Endothelial cell of umbilical vein (primary cell): ENCODE measurements at regions not wholly inside any gene's neighbourhood (a gene's known extent, or its start where the extent isn't known, plus 50 kb on each side); places are given as distances from the start of the nearest gene placed in this dataset.

Experiments used
- BruUV-seq: library from RNA; stranded (reverse); fragments of 400-500 nt; replicated peaks from 2 replicates; lab custom pipeline; 2021; lab: Mats Ljungman, UMichigan
- CTCF ChIA-PET: fragments of 300-600, 350-600 bp; sonication (Branson Sonifier 250); formaldehyde crosslinking; loops from one replicate; lab custom pipeline; 2021; ENCODE audit warnings: antibody characterized with exemption, inconsistent platforms; lab: Charles Lee
- POLR2A ChIA-PET: fragments of 300-600, 350-600 bp; sonication (Branson Sonifier 250); formaldehyde crosslinking; loops from one replicate; lab custom pipeline; 2021; ENCODE audit warnings: antibody characterized with exemption, inconsistent platforms; lab: Charles Lee
- DNase-seq: peaks from one replicate; pipeline ENCODE4 v3.0.0-alpha.2; 2011; ENCODE audit warnings: low read depth, low spot score
- FAIRE-seq: peaks from 2 replicates; lab custom pipeline; 2011; peaks lifted over from hg19 to GRCh38; lab: Jason Lieb, UNC
- H2AFZ ChIP-seq: 2 replicates; pipeline ENCODE4 v1.6.0; 2012; ENCODE audit warnings: low read depth, low read length, control low read depth, inconsistent platforms
- H3K27ac ChIP-seq: 2 replicates; pipeline ENCODE4 v1.5.1; 2011; ENCODE audit warnings: low read depth, mild to moderate bottlenecking, control low read depth, low read length, moderate library complexity; ENCODE audit not compliant: insufficient read depth
- H3K27me3 ChIP-seq, 2 experiments: 2 replicates each; pipeline versions ENCODE4 v1.6.0 to v1.6.1; 2011; ENCODE audit warnings: low read length in 2 of 2, mixed read lengths in 1 of 2; ENCODE audit not compliant: control insufficient read depth in 2 of 2, insufficient read depth in 2 of 2
- H3K36me3 ChIP-seq, 2 experiments: 2 replicates in 1 of 2; 3 replicates in 1 of 2; pipeline ENCODE4 v1.5.1; 2011; ENCODE audit warnings: low read length in 2 of 2, mild to moderate bottlenecking in 1 of 2, moderate library complexity in 1 of 2; ENCODE audit not compliant: control insufficient read depth in 2 of 2, insufficient read depth in 2 of 2; ENCODE audit errors: extremely low read depth in 1 of 2
- H3K4me1 ChIP-seq: 3 replicates; pipeline ENCODE4 v1.5.1; 2011; ENCODE audit warnings: mild to moderate bottlenecking, low read length; ENCODE audit not compliant: control insufficient read depth, insufficient read depth; ENCODE audit errors: extremely low read depth
- H3K4me2 ChIP-seq: 2 replicates; pipeline ENCODE4 v1.6.1; 2011; ENCODE audit warnings: low read length, control low read depth, mixed read lengths; ENCODE audit not compliant: insufficient read depth
- H3K4me3 ChIP-seq, 3 experiments: fragments of 200-600 bp in 1 of 3; sonication (generic), shearing (Covaris generic) in 1 of 3; replicated peaks in 1 of 3; 2 replicates each; pipeline ENCODE4 v1.5.1; 2011 to 2016; ENCODE audit warnings: control low read depth in 3 of 3, low read length in 3 of 3, mild to moderate bottlenecking in 2 of 3, inconsistent platforms in 1 of 3, low read depth in 1 of 3, moderate library complexity in 1 of 3; ENCODE audit not compliant: insufficient read depth in 1 of 3
- H3K79me2 ChIP-seq: 2 replicates; pipeline ENCODE4 v1.6.0; 2012; ENCODE audit warnings: low read length, inconsistent platforms; ENCODE audit not compliant: control insufficient read depth, insufficient read depth
- H3K9ac ChIP-seq: replicated peaks from 2 replicates; pipeline ENCODE3; 2011; ENCODE audit warnings: low read length, control low read depth; ENCODE audit not compliant: insufficient read depth; ENCODE audit errors: extremely low read depth
- H3K9me1 ChIP-seq: replicated peaks from 3 replicates; pipeline ENCODE4 v1.6.0; 2011; ENCODE audit warnings: mild to moderate bottlenecking, low read length; ENCODE audit not compliant: control insufficient read depth, insufficient read depth; ENCODE audit errors: extremely low read depth
- H3K9me3 ChIP-seq: replicated peaks from 2 replicates; pipeline ENCODE4 v1.5.1; 2012; ENCODE audit warnings: low read length, inconsistent platforms; ENCODE audit not compliant: control insufficient read depth, insufficient read depth
- H4K20me1 ChIP-seq: replicated peaks from 2 replicates; pipeline ENCODE3; 2011; ENCODE audit warnings: mild to moderate bottlenecking, low read length; ENCODE audit not compliant: control insufficient read depth, insufficient read depth; ENCODE audit errors: extremely low read depth
- CTCF ChIP-seq, 2 donors: IDR thresholded peaks; 1 replicate in 1 of 2; 2 replicates in 1 of 2; pipeline ENCODE4 v1.5.1; 2011; ENCODE audit warnings: low read length in 2 of 2, mild to moderate bottlenecking in 2 of 2, moderate library complexity in 2 of 2, control low read depth in 1 of 2, inconsistent platforms in 1 of 2, low read depth in 1 of 2; ENCODE audit not compliant: insufficient read depth in 1 of 2; ENCODE audit errors: extremely low read depth in 1 of 2
- EZH2 ChIP-seq: IDR thresholded peaks from 2 replicates; pipeline ENCODE4 v1.6.1; 2012; ENCODE audit warnings: borderline replicate concordance, low read depth, mild to moderate bottlenecking, moderate library complexity, low read length, inconsistent platforms; ENCODE audit not compliant: severe bottlenecking
- FOS ChIP-seq: IDR thresholded peaks from 2 replicates; pipeline ENCODE4 v1.6.1; 2011; ENCODE audit warnings: mild to moderate bottlenecking, low read length, moderate library complexity, borderline replicate concordance; ENCODE audit not compliant: insufficient read depth
- GATA2 ChIP-seq: IDR thresholded peaks from 2 replicates; pipeline ENCODE4 v1.7.0; 2011; ENCODE audit warnings: low read depth, mild to moderate bottlenecking, moderate library complexity, mixed read lengths, low read length; ENCODE audit not compliant: insufficient read length, insufficient read depth
- JUN ChIP-seq: IDR thresholded peaks from 2 replicates; pipeline ENCODE4 v1.6.1; 2011; ENCODE audit warnings: borderline replicate concordance, low read depth; ENCODE audit not compliant: insufficient read length, insufficient read depth
- MAX ChIP-seq: IDR thresholded peaks from 2 replicates; pipeline ENCODE4 v1.6.1; 2011; ENCODE audit not compliant: insufficient read depth, insufficient read length
- MYC ChIP-seq: IDR thresholded peaks from one replicate; pipeline ENCODE4 v1.6.1; 2011; ENCODE audit warnings: mild to moderate bottlenecking, low read depth, low read length
- POLR2A ChIP-seq: IDR thresholded peaks from 2 replicates; pipeline ENCODE4 v1.6.1; 2012; ENCODE audit warnings: low read depth, mild to moderate bottlenecking, control low read depth, low read length
- POLR2AphosphoS5 ChIP-seq: IDR thresholded peaks from 2 replicates; pipeline ENCODE4 v1.6.1; 2012; ENCODE audit warnings: low read depth, mild to moderate bottlenecking, control low read depth, low read length, moderate library complexity; ENCODE audit not compliant: insufficient read depth
- dilution Hi-C: fragments of 300-500 bp; cut with MboI; formaldehyde crosslinking; loops from one replicate; pipeline ENCODE4 v1.15.0; 2019; ENCODE audit warnings: low sequenced_read_pairs; ENCODE audit not compliant: extremely low pct_ligation_motif_present
- intact Hi-C: fragments of 100-400 bp; cut with micrococcal nuclease; formaldehyde crosslinking; loops from one replicate; pipeline ENCODE4 v1.10.0; 2022

DNA sequence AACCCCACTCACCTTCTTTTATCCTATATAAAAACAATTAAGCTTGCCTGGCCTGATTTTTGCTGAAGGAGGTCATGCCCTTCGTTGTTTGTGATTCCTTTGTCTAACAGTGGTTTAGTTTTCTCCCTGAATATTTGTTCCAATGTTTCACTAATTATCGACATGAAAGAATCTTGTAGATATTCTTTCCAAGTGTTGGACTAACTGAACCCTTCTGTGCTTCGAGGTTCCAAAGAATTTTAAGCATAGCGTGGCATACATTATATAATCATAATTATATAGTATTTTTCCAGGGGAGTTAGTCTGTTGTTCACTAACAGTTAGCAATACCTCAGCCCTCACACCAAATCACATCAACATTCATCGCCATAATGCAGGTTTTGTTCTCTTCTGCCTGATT lies 418.9 kb upstream of the ADGRL2 start:
- H2AFZ ChIP-seq, result no peak overlapping the region
- ChIA-PET CTCF (no interaction called here), POLR2A (no interaction called here)
- no peak overlapping the region for H3K4me3 ChIP-seq
- no peaks in the 10 kb centered on the region for H3K9me3 ChIP-seq
- no peaks in the 10 kb centered on the region for H3K27me3 ChIP-seq
- no peak overlapping the region for H3K4me2 ChIP-seq
- no peak overlapping the region for H3K9ac ChIP-seq
- no peaks in the 10 kb centered on the region for H4K20me1 ChIP-seq
- no peaks in the 10 kb centered on the region for H3K9me1 ChIP-seq
- H3K27ac ChIP-seq, result no peak overlapping the region
- dilution Hi-C loops (no loop called here), intact Hi-C loops (no loop called here)
- H3K36me3 ChIP-seq, result no peaks in the 10 kb centered on the region
- DNase-seq (no peak), FAIRE-seq (no peak)
- TF ChIP-seq FOS, result no peak
- no peak for TF ChIP-seq GATA2
- no peak for TF ChIP-seq MYC
- TF ChIP-seq POLR2AphosphoS5, result no peak
- no peak for TF ChIP-seq JUN
- no peaks in the 10 kb centered on the region for H3K79me2 ChIP-seq
- BruUV-seq, result no TSS peak
- no peaks in the 10 kb centered on the region for H3K4me1 ChIP-seq

- FAIRE-seq, result no peak
- intact Hi-C loops, result no loop called here
- no peak for TF ChIP-seq GATA2
- TF ChIP-seq EZH2, result no peak
- no peak for TF ChIP-seq POLR2A
- TF ChIP-seq JUN, result no peak
- TF ChIP-seq MAX, result no peak
- no peak for TF ChIP-seq MYC
- no peak for TF ChIP-seq POLR2AphosphoS5
- no peak for TF ChIP-seq CTCF (IDR thresholded peaks at IDR 0.05; ENCODE audit: extremely low read depth in 1 of 2, insufficient read depth in 1 of 2, low read depth in 1 of 2, low read length in 2 of 2)
- TF ChIP-seq FOS, result no peak
These were observed 420.3 kb upstream of the ADGRL2 start for GRCh38 chr1:81380436-81380835.

More at GRCh38 chr1:81380436-81380835, 420.3 kb upstream of the ADGRL2 start:
- BruUV-seq, result no TSS peak
- no peak overlapping the region for H3K4me3 ChIP-seq
- H3K36me3 ChIP-seq, result no peaks in the 10 kb centered on the region
- no peaks in the 10 kb centered on the region for H3K27me3 ChIP-seq
- H3K9me3 ChIP-seq, result no peaks in the 10 kb centered on the region
- no peak overlapping the region for H3K4me2 ChIP-seq
- dilution Hi-C loops, result no loop called here
- H3K9ac ChIP-seq, result no peak overlapping the region
- no peaks in the 10 kb centered on the region for H3K79me2 ChIP-seq
- POLR2A ChIA-PET, result no interaction called here
- DNase-seq, result no peak
- no peaks in the 10 kb centered on the region for H4K20me1 ChIP-seq
- no peaks in the 10 kb centered on the region for H3K9me1 ChIP-seq
- H2AFZ ChIP-seq, result no peak overlapping the region
- H3K27ac ChIP-seq, result no peak overlapping the region
- H3K4me1 ChIP-seq, result no peaks in the 10 kb centered on the region
- CTCF ChIA-PET, result interaction anchor here (0.9 kb wide), 1 partner anchor 15 kb away, joined by 3 read pairs; no protein-coding TSS in a partner anchor
